CD1c-positive myeloid dendritic cell (primary cell): ENCODE measurements at regions not wholly inside any gene's neighbourhood (a gene's known extent, or its start where the extent isn't known, plus 50 kb on each side); places are given as distances from the start of the nearest gene placed in this dataset.

Source experiments
- DNase-seq: peaks from one replicate; pipeline ENCODE4 v3.0.0-alpha.2; 2016; ENCODE audit errors: extremely low spot score

- no peak for DNase-seq
Observed at GRCh38 chr6:71053475-71053874, 96.6 kb upstream of the B3GAT2 start.

- DNase-seq: no peak
Observed at GRCh38 chr6:71056656-71057055, 99.8 kb upstream of the B3GAT2 start.

- DNase-seq: no peak
Observed at GRCh38 chr6:71066153-71066552, 109.3 kb upstream of the B3GAT2 start.

GRCh38 chr6:71067816-71068215 lies 111.0 kb upstream of the B3GAT2 start:
- DNase-seq: no peak

- DNase-seq: no peak
Observed at GRCh38 chr6:71072508-71072907, 115.6 kb upstream of the B3GAT2 start.

- DNase-seq: no peak
Observed at GRCh38 chr6:71077655-71078054, 120.8 kb upstream of the B3GAT2 start.

- DNase-seq: no peak
Observed at GRCh38 chr6:71079677-71080076, 122.8 kb upstream of the B3GAT2 start.

- DNase-seq: no peak
Observed at GRCh38 chr6:71080133-71080532, 123.3 kb upstream of the B3GAT2 start.

GRCh38 chr6:71080826-71081225 lies 124.0 kb upstream of the B3GAT2 start:
- no peak for DNase-seq

- DNase-seq: no peak
Observed at GRCh38 chr6:71082033-71082650, 125.3 kb upstream of the B3GAT2 start.

- no peak for DNase-seq
Observed at GRCh38 chr6:71083308-71083820, 126.5 kb upstream of the B3GAT2 start.

- no peak for DNase-seq
Observed at GRCh38 chr6:71088166-71088565, 131.3 kb upstream of the B3GAT2 start.

- DNase-seq: no peak
Observed at GRCh38 chr6:71090217-71090616, 133.4 kb upstream of the B3GAT2 start.

GRCh38 chr6:71091167-71091566 lies 134.3 kb upstream of the B3GAT2 start:
- DNase-seq: peak; percentile 23

- DNase-seq: no peak
Observed at GRCh38 chr6:71091956-71092355, 135.1 kb upstream of the B3GAT2 start.

GRCh38 chr6:71097264-71097663 lies 140.4 kb upstream of the B3GAT2 start:
- peak; percentile 35 for DNase-seq

- DNase-seq: no peak
Observed at GRCh38 chr6:71099649-71100048, 142.8 kb upstream of the B3GAT2 start.

- no peak for DNase-seq
Observed at GRCh38 chr6:71103130-71103529, 146.3 kb upstream of the B3GAT2 start.

- DNase-seq: no peak
Observed at GRCh38 chr6:71103641-71104040, 146.8 kb upstream of the B3GAT2 start.

- DNase-seq: no peak
Observed at GRCh38 chr6:71106276-71106675, 149.4 kb upstream of the B3GAT2 start.

- no peak for DNase-seq
Observed at GRCh38 chr6:71107911-71108420, 151.1 kb upstream of the B3GAT2 start.

GRCh38 chr6:71114544-71114943 lies 157.7 kb upstream of the B3GAT2 start:
- DNase-seq: no peak

- peak; percentile 26 for DNase-seq
Observed at GRCh38 chr6:71114986-71115385, 158.1 kb upstream of the B3GAT2 start.

GRCh38 chr6:71119560-71119959 lies 162.7 kb upstream of the B3GAT2 start:
- no peak for DNase-seq
